Vagina (tissue), 2 donors: ENCODE measurements at regions not wholly inside any gene's neighbourhood (a gene's known extent, or its start where the extent isn't known, plus 50 kb on each side); places are given as distances from the start of the nearest gene placed in this dataset.

ENCODE experiments used
- DNase-seq, 2 donors: peaks; one replicate each; pipeline ENCODE4 v3.0.0-alpha.2; 2017; ENCODE audit errors: extremely low spot score in 2 of 2
- H3K27ac ChIP-seq: fragments of 200-600 bp; sonication (generic); one replicate; pipeline ENCODE4 v1.5.1; 2019
- H3K27me3 ChIP-seq: fragments of 200-600 bp; sonication (generic); one replicate; pipeline ENCODE4 v1.5.1; 2019
- H3K36me3 ChIP-seq, 2 donors: fragments of 200-600 bp; sonication (generic); one replicate each; pipeline ENCODE4 v1.5.1; 2017 to 2019
- H3K4me1 ChIP-seq: fragments of 200-600 bp; sonication (generic); one replicate; pipeline ENCODE4 v1.5.1; 2019
- H3K4me3 ChIP-seq, 2 donors: fragments of 200-600 bp; sonication (generic); 1 replicate in 1 of 2; 2 replicates in 1 of 2; pipeline ENCODE4 v1.5.1; 2016 to 2019
- H3K9me3 ChIP-seq: fragments of 200-600 bp; sonication (generic); one replicate; pipeline ENCODE4 v1.5.1; 2019
- CTCF ChIP-seq, 3 experiments: fragments of 450-650 bp in 2 of 3; fragments of 200-600 bp in 1 of 3; sonication (generic) in 1 of 3; IDR thresholded peaks; one replicate each; pipeline ENCODE4 v1.5.1; 2017 to 2019; ENCODE audit warnings: antibody characterized with exemption in 3 of 3, mild to moderate bottlenecking in 2 of 3, moderate library complexity in 2 of 3
- POLR2A ChIP-seq, 2 donors: fragments of 450-650 bp; IDR thresholded peaks; one replicate each; pipeline ENCODE4 v1.6.1; 2017; ENCODE audit warnings: antibody characterized with exemption in 2 of 2, mild to moderate bottlenecking in 2 of 2, moderate library complexity in 2 of 2
- POLR2AphosphoS5 ChIP-seq, 2 donors: sonication (generic); formaldehyde crosslinking; IDR thresholded peaks; one replicate each; pipeline ENCODE4 v1.9.0; 2017; ENCODE audit warnings: antibody characterized with exemption in 2 of 2, mild to moderate bottlenecking in 2 of 2, low read depth in 1 of 2; ENCODE audit not compliant: insufficient read depth in 1 of 2
- intact Hi-C: fragments of 100-400 bp; cut with DNase I; formaldehyde crosslinking; loops from one replicate; pipeline ENCODE4 v1.15.1; 2023

DNA sequence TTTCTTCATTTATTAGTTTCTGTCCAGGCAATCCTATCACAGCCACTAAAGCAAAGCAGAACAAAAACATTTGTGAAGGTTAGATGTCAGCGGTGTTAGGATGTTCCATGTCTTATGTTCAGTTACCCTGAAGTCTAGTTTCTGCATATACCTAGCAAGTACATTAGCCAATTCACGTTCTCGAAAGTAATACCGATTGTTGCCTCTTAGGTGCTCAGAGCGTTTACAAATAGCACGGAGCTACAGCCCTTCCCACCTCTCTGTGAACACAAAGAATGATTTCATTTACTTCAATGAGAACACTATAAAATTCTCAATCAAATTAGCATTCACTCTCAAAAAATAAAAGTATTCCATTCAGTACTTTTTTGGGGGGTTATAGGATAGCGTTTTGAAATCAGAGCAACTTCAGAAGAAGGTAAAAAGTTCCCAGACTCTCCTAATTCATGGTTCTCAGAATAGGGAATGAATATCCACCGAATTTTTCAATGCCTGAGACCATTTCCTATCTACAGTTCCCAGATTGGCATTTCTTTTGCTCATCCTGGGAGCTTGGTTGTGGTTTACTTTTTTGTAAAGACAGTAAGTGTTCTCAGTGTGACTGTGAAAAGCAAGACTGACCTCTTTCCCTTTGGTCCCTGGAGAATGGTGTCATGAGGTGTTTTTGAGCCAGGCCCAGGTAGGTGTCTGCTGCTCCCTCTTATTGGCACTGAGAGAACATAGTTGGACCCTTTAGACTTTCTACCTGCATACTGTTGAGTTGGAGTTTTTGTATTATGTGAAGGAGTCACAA, 488.0 kb upstream of the RGS6 start:
- intact Hi-C loops = no loop called here
- H3K36me3 ChIP-seq = no peaks in the 10 kb centered on the region
- no peak for TF ChIP-seq POLR2A (IDR thresholded peaks at IDR 0.05)
- no peak for TF ChIP-seq CTCF (IDR thresholded peaks at IDR 0.05)
- no peak for TF ChIP-seq POLR2AphosphoS5 (IDR thresholded peaks at IDR 0.05; ENCODE audit: insufficient read depth in 1 of 2, low read depth in 1 of 2)
- H3K4me3 ChIP-seq = no peak overlapping the region
- no peak overlapping the region for H3K27ac ChIP-seq
- no peaks in the 10 kb centered on the region for H3K9me3 ChIP-seq
- no peak for DNase-seq
- H3K4me1 ChIP-seq = peaks cover 8% of the 10 kb centered on the region
- H3K27me3 ChIP-seq = no peaks in the 10 kb centered on the region

- Histone ChIP-seq H3K4me1 (no peaks in the 10 kb centered on the region), H3K27me3 (no peaks in the 10 kb centered on the region), H3K36me3 (no peaks in the 10 kb centered on the region), H3K27ac (no peak overlapping the region), H3K9me3 (no peaks in the 10 kb centered on the region), H3K4me3 (no peak overlapping the region)
- intact Hi-C loops = no loop called here
- no peak for TF ChIP-seq CTCF (IDR thresholded peaks at IDR 0.05)
- no peak for TF ChIP-seq POLR2A (IDR thresholded peaks at IDR 0.05)
- no peak for TF ChIP-seq POLR2AphosphoS5 (IDR thresholded peaks at IDR 0.05; ENCODE audit: insufficient read depth in 1 of 2, low read depth in 1 of 2)
- no peak for DNase-seq
These were observed 483.6 kb upstream of the RGS6 start for GRCh38 chr14:71448431-71449315.

DNA sequence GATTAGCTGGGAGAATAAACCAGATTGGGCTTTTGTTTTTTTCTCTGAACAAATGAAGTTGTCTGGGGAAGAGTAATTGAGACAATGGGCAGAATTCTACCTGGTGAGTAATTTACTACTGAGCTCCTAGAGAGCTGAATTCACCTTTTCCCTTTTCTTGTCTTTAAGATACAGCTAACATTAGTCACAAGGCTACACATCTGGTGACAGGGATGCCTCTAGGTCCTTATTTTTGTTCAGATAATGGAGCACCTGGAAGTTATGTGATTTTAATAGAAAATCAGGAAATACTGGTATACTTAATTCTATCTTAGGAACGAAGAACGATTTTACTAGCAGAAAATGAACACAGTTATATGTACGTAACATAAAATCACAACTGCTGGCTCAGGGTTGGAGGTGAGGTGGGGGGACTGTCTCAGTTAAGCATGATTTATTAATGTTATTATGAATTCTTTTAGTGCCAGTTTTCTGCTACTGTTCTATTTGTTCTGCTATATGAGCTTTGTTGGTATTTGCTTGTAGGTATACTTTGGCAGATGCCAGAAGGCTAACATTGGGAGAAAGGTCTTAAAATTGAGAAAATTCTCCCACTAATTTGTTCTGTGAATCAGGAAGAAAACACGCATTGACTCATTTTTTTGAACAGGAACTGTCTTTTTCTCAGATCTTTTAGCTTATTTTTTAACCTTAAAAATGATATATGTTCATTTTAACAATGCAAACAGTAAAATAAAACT, 482.7 kb upstream of the RGS6 start:
- no peaks in the 10 kb centered on the region for H3K9me3 ChIP-seq
- intact Hi-C loops = no loop called here
- no peak for TF ChIP-seq POLR2A (IDR thresholded peaks at IDR 0.05)
- no peak for TF ChIP-seq CTCF (IDR thresholded peaks at IDR 0.05)

DNA sequence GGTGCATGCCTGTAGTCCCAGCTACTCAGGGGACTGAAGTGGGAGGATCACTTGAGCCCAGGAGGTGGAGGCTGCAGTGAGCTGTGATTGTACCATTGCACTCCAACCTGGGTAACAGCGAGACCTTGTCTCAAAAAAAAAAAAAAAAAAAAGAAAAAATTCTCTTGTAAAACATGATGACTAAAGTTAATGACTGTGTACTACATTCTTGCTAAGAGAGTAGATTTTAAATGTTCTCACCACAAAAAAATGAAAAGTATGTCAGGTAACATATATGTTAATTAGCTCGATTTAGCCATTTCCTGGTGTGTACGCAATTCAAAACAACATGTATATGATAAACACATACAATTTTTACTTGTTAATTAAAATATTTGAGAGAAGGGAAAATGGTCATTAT, 480.7 kb upstream of the RGS6 start:
- H3K36me3 ChIP-seq = no peaks in the 10 kb centered on the region
- H3K27ac ChIP-seq = no peak overlapping the region
- no peak for DNase-seq
- intact Hi-C loops = no loop called here
- no peaks in the 10 kb centered on the region for H3K27me3 ChIP-seq
- H3K9me3 ChIP-seq = no peaks in the 10 kb centered on the region
- no peaks in the 10 kb centered on the region for H3K4me1 ChIP-seq
- H3K4me3 ChIP-seq = no peak overlapping the region
- TF ChIP-seq POLR2A (IDR thresholded peaks at IDR 0.05) (no peak), CTCF (IDR thresholded peaks at IDR 0.05) (no peak), POLR2AphosphoS5 (IDR thresholded peaks at IDR 0.05; ENCODE audit: insufficient read depth in 1 of 2, low read depth in 1 of 2) (no peak)

More for the DNA sequence above, 482.7 kb upstream of the RGS6 start:
- Histone ChIP-seq H3K27ac (no peak overlapping the region), H3K36me3 (no peaks in the 10 kb centered on the region), H3K4me1 (no peaks in the 10 kb centered on the region), H3K27me3 (no peaks in the 10 kb centered on the region), H3K4me3 (no peak overlapping the region)
- DNase-seq = no peak
